IPS-18c (cell line): ENCODE measurements at regions not wholly inside any gene's neighbourhood (a gene's known extent, or its start where the extent isn't known, plus 50 kb on each side); places are given as distances from the start of the nearest gene placed in this dataset.
"Not testable (repeated sequence)": the region's sequence is repeated elsewhere in the genome, so short reads cannot be mapped to it uniquely, and the experiment has no call there.

Experiments
- H3K4me3 ChIP-seq: 2 replicates; pipeline ENCODE4 v1.7.0; 2013; ENCODE audit warnings: low read depth, mild to moderate bottlenecking, low read length, moderate library complexity; ENCODE audit not compliant: insufficient read depth
- H3K9me3 ChIP-seq: one replicate; pipeline ENCODE4 v1.6.1; 2013; ENCODE audit warnings: mild to moderate bottlenecking, low read length, moderate library complexity; ENCODE audit not compliant: control insufficient read depth, insufficient read depth

GRCh38 chr11:82556210-82556609, 177.5 kb downstream of the FAM181B start:
- no peak overlapping the region for H3K4me3 ChIP-seq
- H3K9me3 ChIP-seq, result no peaks in the 10 kb centered on the region

GRCh38 chr11:82546661-82547557, 186.8 kb downstream of the FAM181B start:
- Histone ChIP-seq H3K9me3 (no peaks in the 10 kb centered on the region), H3K4me3 (no peak overlapping the region)

GRCh38 chr11:82539669-82540068, 194.0 kb downstream of the FAM181B start:
- Histone ChIP-seq H3K4me3 (no peak overlapping the region), H3K9me3 (no peaks in the 10 kb centered on the region)

- no peaks in the 10 kb centered on the region for H3K9me3 ChIP-seq
- H3K4me3 ChIP-seq, result no peak overlapping the region
Measured at GRCh38 chr11:82536706-82537105, 197.0 kb downstream of the FAM181B start.

- Histone ChIP-seq H3K9me3 (no peaks in the 10 kb centered on the region), H3K4me3 (no peak overlapping the region)
Measured at GRCh38 chr11:82533628-82534327, 199.9 kb downstream of the FAM181B start.

GRCh38 chr11:82529936-82530335, 203.7 kb downstream of the FAM181B start:
- no peaks in the 10 kb centered on the region for H3K9me3 ChIP-seq
- H3K4me3 ChIP-seq, result no peak overlapping the region

- Histone ChIP-seq H3K9me3 (no peaks in the 10 kb centered on the region), H3K4me3 (no peak overlapping the region)
Measured at GRCh38 chr11:82527081-82527584, 206.5 kb downstream of the FAM181B start.

GRCh38 chr11:82523141-82523540, 210.5 kb downstream of the FAM181B start:
- no peak overlapping the region for H3K4me3 ChIP-seq
- peaks cover 2% of the 10 kb centered on the region for H3K9me3 ChIP-seq

GRCh38 chr11:82521427-82521826, 212.2 kb downstream of the FAM181B start:
- Histone ChIP-seq H3K4me3 (no peak overlapping the region), H3K9me3 (peaks cover 2% of the 10 kb centered on the region)

- no peaks in the 10 kb centered on the region for H3K9me3 ChIP-seq
- no peak overlapping the region for H3K4me3 ChIP-seq
Measured at GRCh38 chr11:82507288-82507687, 226.4 kb downstream of the FAM181B start.

GRCh38 chr11:82505379-82505778, 228.3 kb downstream of the FAM181B start:
- no peak overlapping the region for H3K4me3 ChIP-seq
- H3K9me3 ChIP-seq, result no peaks in the 10 kb centered on the region

- H3K4me3 ChIP-seq, result not testable (repeated sequence)
Measured at GRCh38 chr11:82501174-82501573, 232.5 kb downstream of the FAM181B start.

GRCh38 chr11:82494988-82495432, 238.7 kb downstream of the FAM181B start:
- Histone ChIP-seq H3K9me3 (no peaks in the 10 kb centered on the region), H3K4me3 (no peak overlapping the region)

More at GRCh38 chr11:82501174-82501573, 232.5 kb downstream of the FAM181B start:
- H3K9me3 ChIP-seq, result not testable (repeated sequence)

GRCh38 chr11:82474876-82475275, 258.8 kb downstream of the FAM181B start:
- no peaks in the 10 kb centered on the region for H3K9me3 ChIP-seq
- no peak overlapping the region for H3K4me3 ChIP-seq

GRCh38 chr11:82465481-82465880, 268.2 kb downstream of the FAM181B start:
- no peak overlapping the region for H3K4me3 ChIP-seq
- no peaks in the 10 kb centered on the region for H3K9me3 ChIP-seq

- Histone ChIP-seq H3K9me3 (no peaks in the 10 kb centered on the region), H3K4me3 (no peak overlapping the region)
Measured at GRCh38 chr11:82462608-82463242, 270.9 kb downstream of the FAM181B start.

- Histone ChIP-seq H3K4me3 (no peak overlapping the region), H3K9me3 (no peaks in the 10 kb centered on the region)
Measured at GRCh38 chr11:82458761-82459160, 274.9 kb downstream of the FAM181B start.
